KG1 (cell line): ENCODE measurements at regions not wholly inside any gene's neighbourhood (a gene's known extent, or its start where the extent isn't known, plus 50 kb on each side); places are given as distances from the start of the nearest gene placed in this dataset.
"Not testable (repeated sequence)": the region's sequence is repeated elsewhere in the genome, so short reads cannot be mapped to it uniquely, and the experiment has no call there.

Experiments
- DNase-seq: peaks from one replicate; lab custom pipeline; 2025; lab: John Stamatoyannopoulos, UW

GRCh38 chr9:71587576-71588362 lies 180.5 kb downstream of the CEMIP2 start:
- no peak for DNase-seq

GRCh38 chr9:71583792-71584191 lies 184.5 kb downstream of the CEMIP2 start:
- DNase-seq, result no peak

- no peak for DNase-seq
Observed at GRCh38 chr9:71582347-71582746, 186.0 kb downstream of the CEMIP2 start.

- DNase-seq, result no peak
Observed at GRCh38 chr9:71581101-71581500, 187.2 kb downstream of the CEMIP2 start.

- DNase-seq, result no peak
Observed at GRCh38 chr9:71571186-71571585, 197.1 kb downstream of the CEMIP2 start.

- no peak for DNase-seq
Observed at GRCh38 chr9:71567890-71568289, 200.4 kb downstream of the CEMIP2 start.

- DNase-seq, result no peak
Observed at GRCh38 chr9:71562140-71562539, 206.2 kb downstream of the CEMIP2 start.

- DNase-seq, result no peak
Observed at GRCh38 chr9:71557310-71557709, 211.0 kb downstream of the CEMIP2 start.

GRCh38 chr9:71552480-71552879 lies 215.8 kb downstream of the CEMIP2 start:
- no peak for DNase-seq

- no peak for DNase-seq
Observed at GRCh38 chr9:71549023-71549422, 219.3 kb downstream of the CEMIP2 start.

GRCh38 chr9:71544464-71544863 lies 223.8 kb downstream of the CEMIP2 start:
- no peak for DNase-seq

- no peak for DNase-seq
Observed at GRCh38 chr9:71541436-71541835, 226.9 kb downstream of the CEMIP2 start.

GRCh38 chr9:71524996-71525580 lies 243.2 kb downstream of the CEMIP2 start:
- DNase-seq, result no peak

GRCh38 chr9:71524516-71524915 lies 243.8 kb downstream of the CEMIP2 start:
- no peak for DNase-seq

GRCh38 chr9:71521132-71521531 lies 247.2 kb downstream of the CEMIP2 start:
- DNase-seq, result no peak

- no peak for DNase-seq
Observed at GRCh38 chr9:71519098-71519696, 249.1 kb downstream of the CEMIP2 start.

- no peak for DNase-seq
Observed at GRCh38 chr9:71518045-71518827, 250.1 kb downstream of the CEMIP2 start.

GRCh38 chr9:71515626-71516025 lies 252.7 kb downstream of the CEMIP2 start:
- no peak for DNase-seq

GRCh38 chr9:71515107-71515506 lies 253.2 kb downstream of the CEMIP2 start:
- DNase-seq, result no peak

- no peak for DNase-seq
Observed at GRCh38 chr9:71514344-71514975, 253.9 kb downstream of the CEMIP2 start.

- no peak for DNase-seq
Observed at GRCh38 chr9:71509054-71509453, 259.3 kb downstream of the CEMIP2 start.

GRCh38 chr9:71508141-71508540 lies 260.2 kb downstream of the CEMIP2 start:
- not testable (repeated sequence) for DNase-seq
